ENCODE measurements at regions not wholly inside any gene's neighbourhood (a gene's known extent, or its start where the extent isn't known, plus 50 kb on each side); places are given as distances from the start of the nearest gene placed in this dataset.

GRCh38 chr20:11103866-11104265, 430.1 kb upstream of the JAG1 start:
- TF ChIP-seq CTCF (conservative IDR thresholded peaks at IDR 0.05; ENCODE audit: low read depth, low read length), result no peak
- TF ChIP-seq POLR2A (IDR thresholded peaks at IDR 0.05; ENCODE audit: low read depth, low read length), result no peak
- no peak for TF ChIP-seq CHD1 (IDR thresholded peaks at IDR 0.05; ENCODE audit: low read depth, low read length)
- TF ChIP-seq RAD21 (IDR thresholded peaks at IDR 0.05; ENCODE audit: low read length), result no peak
- TF ChIP-seq FOS (IDR thresholded peaks at IDR 0.05; ENCODE audit: low read depth, low read length), result no peak
- TF ChIP-seq MXI1 (IDR thresholded peaks at IDR 0.05; ENCODE audit: borderline replicate concordance, low read depth, low read length), result no peak
